H9 (cell line): ENCODE measurements at regions not wholly inside any gene's neighbourhood (a gene's known extent, or its start where the extent isn't known, plus 50 kb on each side); places are given as distances from the start of the nearest gene placed in this dataset.

Experiments used
- DNase-seq: peaks from one replicate; pipeline ENCODE4 v3.0.0-alpha.2; 2017
- H2AFZ ChIP-seq: one replicate; pipeline ENCODE4 v1.6.1; 2013; ENCODE audit warnings: mild to moderate bottlenecking, low read length, control low read depth, moderate library complexity
- H2AK5ac ChIP-seq: 2 replicates; pipeline ENCODE4 v1.6.1; 2013; ENCODE audit warnings: low read length, control low read depth, mixed read lengths; ENCODE audit not compliant: insufficient read length
- H2BK120ac ChIP-seq: one replicate; pipeline ENCODE4 v1.6.1; 2013; ENCODE audit warnings: low read depth, mild to moderate bottlenecking, low read length, control low read depth, inconsistent platforms; ENCODE audit not compliant: poor library complexity, severe bottlenecking
- H2BK12ac ChIP-seq: 2 replicates; pipeline ENCODE4 v1.6.1; 2013; ENCODE audit warnings: low read length, control low read depth, mixed read lengths, low read depth; ENCODE audit not compliant: insufficient read length
- H2BK15ac ChIP-seq: 2 replicates; pipeline ENCODE4 v1.6.1; 2013; ENCODE audit warnings: low read depth, low read length, control low read depth
- H2BK20ac ChIP-seq: one replicate; pipeline ENCODE4 v1.6.1; 2013; ENCODE audit warnings: low read depth, mild to moderate bottlenecking, low read length, control low read depth, inconsistent platforms; ENCODE audit not compliant: poor library complexity, severe bottlenecking
- H2BK5ac ChIP-seq: 2 replicates; pipeline ENCODE4 v1.6.1; 2013; ENCODE audit warnings: low read length, control low read depth, mixed read lengths; ENCODE audit not compliant: insufficient read length
- H3K14ac ChIP-seq: 2 replicates; pipeline ENCODE4 v1.6.1; 2013; ENCODE audit warnings: low read length, control low read depth; ENCODE audit not compliant: insufficient read depth
- H3K18ac ChIP-seq: 2 replicates; pipeline ENCODE4 v1.6.1; 2013; ENCODE audit warnings: low read depth, mild to moderate bottlenecking, mixed read lengths, low read length, control low read depth; ENCODE audit not compliant: insufficient read length
- H3K23ac ChIP-seq: 2 replicates; pipeline ENCODE4 v1.6.1; 2013; ENCODE audit warnings: low read length, control low read depth, mixed read lengths, low read depth; ENCODE audit not compliant: insufficient read length
- H3K23me2 ChIP-seq: 2 replicates; pipeline ENCODE4 v1.6.1; 2013; ENCODE audit warnings: low read depth, mild to moderate bottlenecking, mixed read lengths, low read length, control low read depth; ENCODE audit not compliant: insufficient read length, poor library complexity, severe bottlenecking
- H3K27ac ChIP-seq: 2 replicates; pipeline ENCODE4 v1.5.1; 2013; ENCODE audit warnings: low read length, control low read depth, mixed read lengths, low read depth; ENCODE audit not compliant: insufficient read length
- H3K27me3 ChIP-seq: 2 replicates; pipeline ENCODE4 v1.6.1; 2013; ENCODE audit warnings: low read length, control low read depth, inconsistent platforms; ENCODE audit not compliant: insufficient read depth
- H3K4ac ChIP-seq: 2 replicates; pipeline ENCODE4 v1.6.1; 2013; ENCODE audit warnings: low read depth, mild to moderate bottlenecking, control low read depth, inconsistent platforms, low read length, moderate library complexity
- H3K4me1 ChIP-seq: 2 replicates; pipeline ENCODE4 v1.6.1; 2013; ENCODE audit warnings: low read length, control low read depth, inconsistent platforms; ENCODE audit not compliant: insufficient read depth
- H3K4me2 ChIP-seq: 2 replicates; pipeline ENCODE4 v1.6.1; 2013; ENCODE audit warnings: low read length, control low read depth, mixed read lengths; ENCODE audit not compliant: insufficient read length, insufficient read depth
- H3K56ac ChIP-seq: 2 replicates; pipeline ENCODE4 v1.6.1; 2013; ENCODE audit warnings: low read depth, mild to moderate bottlenecking, mixed read lengths, low read length, control low read depth; ENCODE audit not compliant: insufficient read length
- H3K79me1 ChIP-seq: 2 replicates; pipeline ENCODE4 v1.6.1; 2013; ENCODE audit warnings: low read depth, mild to moderate bottlenecking, moderate library complexity, low read length, control low read depth, inconsistent platforms; ENCODE audit not compliant: insufficient read depth, poor library complexity, severe bottlenecking
- H3K79me2 ChIP-seq: 2 replicates; pipeline ENCODE4 v1.6.1; 2013; ENCODE audit warnings: low read length, control low read depth, inconsistent platforms; ENCODE audit not compliant: insufficient read depth
- H3K9ac ChIP-seq: 2 replicates; pipeline ENCODE4 v1.6.1; 2013; ENCODE audit warnings: low read length, control low read depth, mixed read lengths; ENCODE audit not compliant: insufficient read length; ENCODE audit errors: extremely low read depth
- H3K9me3 ChIP-seq: one replicate; pipeline ENCODE4 v1.6.1; 2013; ENCODE audit warnings: low read depth, low read length, inconsistent platforms; ENCODE audit not compliant: control insufficient read depth
- H3T11ph ChIP-seq: one replicate; pipeline ENCODE4 v1.6.1; 2013; ENCODE audit warnings: mild to moderate bottlenecking, low read length, control low read depth, inconsistent platforms
- H4K20me1 ChIP-seq: one replicate; pipeline ENCODE4 v1.6.1; 2013; ENCODE audit not compliant: control insufficient read depth, insufficient read length, insufficient read depth
- H4K5ac ChIP-seq: 2 replicates; pipeline ENCODE4 v1.6.1; 2013; ENCODE audit warnings: low read depth, mild to moderate bottlenecking, mixed read lengths, low read length, control low read depth; ENCODE audit not compliant: insufficient read length
- H4K8ac ChIP-seq: replicated peaks from 2 replicates; pipeline ENCODE4 v1.6.1; 2013; ENCODE audit warnings: low read length, control low read depth, mixed read lengths, low read depth; ENCODE audit not compliant: insufficient read length
- H4K91ac ChIP-seq: 2 replicates; pipeline ENCODE4 v1.6.1; 2013; ENCODE audit warnings: low read depth, mild to moderate bottlenecking, moderate library complexity, mixed read lengths, low read length, control low read depth; ENCODE audit not compliant: insufficient read length
- H3K27ac Mint-ChIP-seq, 3 experiments: 2 replicates in 2 of 3; 3 replicates in 1 of 3; pipeline ENCODE4 v1.8.0; 2020 to 2021; ENCODE audit warnings: mixed read lengths in 3 of 3, mild to moderate bottlenecking in 1 of 3, moderate library complexity in 1 of 3
- H3K27me3 Mint-ChIP-seq: 2 replicates; pipeline ENCODE4 v1.8.0; 2021; ENCODE audit warnings: low read depth, mild to moderate bottlenecking, moderate library complexity, mixed read lengths
- H3K36me3 Mint-ChIP-seq, 3 experiments: 2 replicates in 2 of 3; 3 replicates in 1 of 3; pipeline ENCODE4 v1.8.0; 2020 to 2021; ENCODE audit warnings: low read depth in 3 of 3, mixed read lengths in 3 of 3; ENCODE audit not compliant: insufficient read depth in 1 of 3
- H3K4me1 Mint-ChIP-seq, 2 experiments: 2 replicates each; pipeline ENCODE4 v1.8.0; 2020; ENCODE audit warnings: mixed read lengths in 2 of 2
- H3K4me3 Mint-ChIP-seq, 2 experiments: 2 replicates in 1 of 2; 3 replicates in 1 of 2; pipeline ENCODE4 v1.8.0; 2020 to 2021; ENCODE audit warnings: mild to moderate bottlenecking in 2 of 2, mixed read lengths in 2 of 2, moderate library complexity in 1 of 2
- H3K9me3 Mint-ChIP-seq, 2 experiments: 2 replicates in 1 of 2; 3 replicates in 1 of 2; pipeline ENCODE4 v1.8.0; 2020; ENCODE audit warnings: mild to moderate bottlenecking in 2 of 2, mixed read lengths in 2 of 2, moderate library complexity in 1 of 2
- CTCF ChIP-seq: fragments of 200-600 bp; sonication (generic); conservative IDR thresholded peaks from 3 replicates; pipeline ENCODE4 v1.8.0; 2021; ENCODE audit warnings: antibody characterized with exemption, mild to moderate bottlenecking
- WGBS: extraction: QIAGEN DNeasy Blood & Tissue Kit; methylation state at CpG from one replicate; pipeline ENCODE4 v1.1.7; 2013; ENCODE audit warnings: missing lambda C conversion rate, low lambda C conversion rate, mixed read lengths; ENCODE audit not compliant: insufficient read length; ENCODE audit errors: extremely low coverage; 5-methylcytosine and 5-hydroxymethylcytosine counted together

DNA sequence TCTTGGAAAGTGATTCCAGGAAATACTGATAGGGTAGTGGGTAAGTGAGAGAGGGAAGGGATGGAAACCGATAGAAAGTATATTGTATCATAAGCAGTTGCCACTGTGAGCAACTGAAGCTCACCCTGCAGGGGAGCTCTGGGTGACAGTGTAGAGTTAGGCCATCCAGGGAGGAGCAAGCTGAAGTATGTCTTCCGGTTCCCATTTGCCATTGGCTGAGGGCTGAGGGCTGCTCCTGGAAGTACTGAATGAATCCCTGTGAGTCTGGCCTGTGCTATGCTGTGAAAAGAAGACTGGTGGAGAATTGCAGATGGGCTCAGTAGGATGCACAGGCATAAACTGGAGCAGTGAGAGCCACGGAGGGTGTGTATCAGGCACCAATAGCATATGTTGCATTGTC, 348.3 kb downstream of the MFSD1 start:
- H3K27me3 ChIP-seq, result no peaks in the 10 kb centered on the region

More for the DNA sequence above, 348.3 kb downstream of the MFSD1 start:
- Histone ChIP-seq H3K23ac (no peak overlapping the region), H3K9ac (no peak overlapping the region), H2BK15ac (no peak overlapping the region), H4K8ac (no peak overlapping the region), H3K4me1 (no peaks in the 10 kb centered on the region; the same call in 1 of the 2 replicates), H3K27ac (no peak overlapping the region), H3T11ph (no peak overlapping the region), H3K4ac (no peak overlapping the region), H4K91ac (no peak overlapping the region), H3K79me2 (no peaks in the 10 kb centered on the region), H2BK12ac (no peak overlapping the region), H2AK5ac (no peak overlapping the region), H3K56ac (no peak overlapping the region), H2BK120ac (peak overlapping the region; percentile 5), H3K4me2 (no peak overlapping the region), H3K14ac (no peak overlapping the region), H2BK20ac (no peak overlapping the region), H3K23me2 (no peaks in the 10 kb centered on the region), H2AFZ (no peak overlapping the region), H3K9me3 (no peaks in the 10 kb centered on the region), H3K18ac (no peak overlapping the region), H4K5ac (no peak overlapping the region), H4K20me1 (no peaks in the 10 kb centered on the region), H3K79me1 (no peaks in the 10 kb centered on the region), H2BK5ac (no peak overlapping the region)
- Mint-ChIP-seq H3K4me1 (peaks cover 11 to 27% of the 10 kb centered on the region in 2 experiments), H3K9me3 (no peaks in the 10 kb centered on the region), H3K27me3 (no peaks in the 10 kb centered on the region), H3K27ac (no peak overlapping the region), H3K4me3 (no peak overlapping the region), H3K36me3 (no peaks in the 10 kb centered on the region)
- no CpG with 5 or more reads among the region's 3 CpGs for WGBS
- TF ChIP-seq CTCF, result no peak
- DNase-seq, result no peak
